HTR-8/SVneo (cell line): ENCODE measurements at regions not wholly inside any gene's neighbourhood (a gene's known extent, or its start where the extent isn't known, plus 50 kb on each side); places are given as distances from the start of the nearest gene placed in this dataset.
"Not testable (repeated sequence)": the region's sequence is repeated elsewhere in the genome, so short reads cannot be mapped to it uniquely, and the experiment has no call there.

Experiments
- DNase-seq: peaks from one replicate; pipeline ENCODE4 v3.0.0; 2011; ENCODE audit warnings: low spot score, mixed read lengths; ENCODE audit not compliant: insufficient read length
- FAIRE-seq: peaks from 2 replicates; lab custom pipeline; 2011; peaks lifted over from hg19 to GRCh38; lab: Jason Lieb, UNC

- DNase-seq, result no peak
- no peak for FAIRE-seq
Measured at GRCh38 chr16:8458481-8459046, 131.7 kb downstream of the TMEM114 start.

DNA sequence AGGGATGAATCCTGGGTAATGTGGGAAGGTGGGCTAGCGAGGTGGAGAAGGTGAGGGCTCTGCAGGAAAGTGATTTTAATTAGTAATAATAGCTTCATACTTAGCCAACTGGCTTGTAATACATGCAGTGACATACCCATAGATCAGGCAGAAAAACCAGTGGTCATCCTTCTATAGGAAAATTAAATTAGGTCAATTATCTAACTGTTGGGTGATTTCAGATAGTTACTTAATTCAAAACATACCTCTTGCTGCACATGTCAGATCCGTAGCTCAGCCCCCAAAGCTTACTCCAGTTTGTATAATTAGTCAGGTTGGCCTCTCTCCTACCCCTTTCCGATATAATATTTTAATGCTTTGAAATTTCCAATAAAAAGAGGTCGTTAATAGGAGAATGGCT is 137.0 kb downstream of the TMEM114 start:
- FAIRE-seq (no peak), DNase-seq (no peak)

DNA sequence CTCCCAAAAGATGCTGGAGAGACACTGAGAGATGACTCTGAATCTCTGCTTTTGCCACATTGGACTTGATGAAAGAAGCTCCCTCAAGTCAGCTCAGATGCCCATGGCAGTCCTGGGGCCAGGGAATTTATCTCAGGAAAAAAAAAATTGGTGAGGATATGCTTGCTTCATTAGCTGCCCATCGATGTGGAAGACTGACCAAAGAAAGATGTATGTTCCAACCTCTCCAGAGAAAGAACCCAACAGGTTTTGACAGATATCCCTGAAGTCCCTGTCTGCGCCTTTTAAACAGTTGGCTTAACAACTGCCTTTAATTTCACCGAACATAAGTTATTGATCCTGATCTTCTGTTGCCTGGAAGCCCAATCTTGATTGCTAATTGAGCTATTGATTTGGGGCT is 137.4 kb downstream of the TMEM114 start:
- FAIRE-seq (no peak), DNase-seq (no peak)

DNA sequence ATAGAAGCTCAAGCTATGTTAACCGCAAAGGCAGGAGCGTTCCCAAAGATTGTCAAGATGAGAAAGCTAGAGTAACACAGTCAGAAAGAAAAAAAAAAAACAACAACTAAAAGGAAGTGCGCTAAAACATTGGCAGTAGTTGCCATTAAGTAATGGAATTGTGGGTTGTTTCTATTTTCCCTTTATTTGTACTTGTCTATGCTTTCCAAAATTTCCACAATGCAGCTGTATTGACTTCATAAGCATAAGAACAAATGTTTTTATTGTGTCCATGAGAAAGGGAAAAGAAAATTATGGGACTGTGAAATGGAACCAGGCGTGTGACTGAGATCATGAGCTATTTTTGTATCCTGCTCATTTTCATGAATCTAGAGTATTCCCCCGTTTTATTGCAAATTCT is 153.4 kb downstream of the TMEM114 start:
- no peak for DNase-seq
- FAIRE-seq, result no peak

DNA sequence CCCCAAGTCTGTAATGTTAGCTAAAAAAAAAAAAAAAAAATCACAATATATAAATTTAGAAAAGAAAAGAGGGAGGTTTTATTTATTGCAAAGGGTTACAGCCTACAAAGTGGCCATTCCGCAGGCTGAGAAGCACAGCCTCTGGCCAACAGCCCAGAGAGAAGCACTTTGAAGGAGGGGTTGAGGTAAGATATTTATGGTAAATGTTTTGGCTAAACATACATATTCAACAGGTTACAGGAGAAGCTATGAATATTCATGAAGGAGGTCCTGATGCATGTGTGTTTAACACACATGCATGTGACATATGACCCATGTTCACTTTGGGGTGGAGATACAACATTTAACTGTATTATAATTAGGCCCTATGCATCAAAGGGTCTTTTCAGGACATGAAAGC is 158.5 kb downstream of the TMEM114 start:
- FAIRE-seq, result no peak
- no peak for DNase-seq

GRCh38 chr16:8430401-8430800 is 159.9 kb downstream of the TMEM114 start:
- FAIRE-seq (no peak), DNase-seq (no peak)

DNA sequence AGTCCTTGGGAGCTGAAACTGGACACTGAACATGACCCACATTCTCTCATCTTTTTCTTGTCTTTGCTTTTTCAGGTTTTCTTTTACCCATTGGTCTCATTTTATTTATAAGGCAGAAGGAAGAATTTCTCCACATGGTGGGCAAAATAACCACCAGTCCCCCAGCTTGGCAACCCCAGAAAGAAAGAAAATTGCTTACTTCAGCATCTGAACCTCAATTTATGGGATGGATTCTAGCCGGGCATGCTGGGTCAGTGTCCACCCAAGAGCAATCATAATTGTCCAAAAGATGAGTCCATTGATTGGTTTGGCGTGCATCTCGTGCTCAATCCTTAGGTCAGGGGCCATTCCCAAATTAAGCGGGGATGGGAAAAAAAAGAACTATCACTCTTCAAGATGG is 163.7 kb downstream of the TMEM114 start:
- FAIRE-seq (no peak), DNase-seq (no peak)

DNA sequence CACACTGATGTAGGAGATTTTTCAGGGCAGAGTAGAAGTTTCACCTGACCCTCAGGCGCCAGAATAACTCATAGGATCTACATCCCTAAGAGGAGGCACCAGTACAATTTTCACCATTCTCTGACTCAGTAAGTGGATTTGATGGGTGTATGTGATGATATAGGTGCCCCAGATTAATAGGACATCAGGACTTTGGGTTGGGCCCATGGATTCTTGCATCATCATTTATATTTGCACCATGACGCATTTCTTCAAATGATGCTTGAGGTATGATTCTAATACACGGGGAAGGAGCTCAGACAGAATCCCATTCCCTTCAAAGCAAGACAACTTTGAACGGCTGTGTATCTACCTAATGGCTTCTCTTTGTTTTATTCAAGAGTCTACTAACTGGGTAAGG is 173.2 kb downstream of the TMEM114 start:
- DNase-seq (no peak), FAIRE-seq (no peak)

GRCh38 chr16:8408855-8409567 is 181.3 kb downstream of the TMEM114 start:
- no peak for DNase-seq

GRCh38 chr16:8407351-8407750 is 183.0 kb downstream of the TMEM114 start:
- DNase-seq, result no peak
- no peak for FAIRE-seq

More at GRCh38 chr16:8408855-8409567, 181.3 kb downstream of the TMEM114 start:
- no peak for FAIRE-seq

DNA sequence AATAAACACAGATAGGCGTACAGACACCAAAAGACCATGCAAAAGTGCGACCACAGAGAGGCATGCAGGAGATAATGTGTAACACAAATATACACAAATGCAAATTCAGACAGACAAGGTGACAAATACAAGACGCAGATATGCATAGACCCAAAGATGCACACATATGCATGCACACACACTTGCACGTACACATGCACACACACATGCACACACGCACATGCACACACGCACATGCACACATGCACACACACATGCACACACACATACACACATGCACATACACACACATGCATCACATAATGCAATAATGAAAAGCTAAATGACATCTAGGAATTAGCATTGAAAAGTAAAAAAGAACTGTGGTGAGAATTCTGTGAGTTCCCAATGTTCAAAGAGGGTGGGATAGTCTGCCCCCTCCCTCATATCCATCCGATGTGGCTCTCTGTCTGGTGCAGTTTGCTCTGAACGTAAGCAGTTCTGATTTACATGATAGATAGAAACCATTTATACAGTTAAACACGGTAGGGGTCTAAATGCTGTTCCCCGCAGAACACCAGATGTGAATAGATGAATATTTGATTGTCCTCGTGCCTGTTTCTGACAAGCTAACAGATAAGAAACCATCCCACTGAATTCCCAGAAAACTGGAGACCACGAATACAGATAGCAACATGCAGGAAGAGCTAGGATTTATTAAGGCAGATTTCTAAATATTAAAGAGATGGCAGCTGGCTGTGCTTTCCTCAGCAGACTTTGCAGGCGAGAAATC is 186.1 kb downstream of the TMEM114 start:
- FAIRE-seq, result peak; percentile 96
- DNase-seq, result no peak

- DNase-seq, result no peak
- no peak for FAIRE-seq
Measured at GRCh38 chr16:8402981-8403843, 187.1 kb downstream of the TMEM114 start.

DNA sequence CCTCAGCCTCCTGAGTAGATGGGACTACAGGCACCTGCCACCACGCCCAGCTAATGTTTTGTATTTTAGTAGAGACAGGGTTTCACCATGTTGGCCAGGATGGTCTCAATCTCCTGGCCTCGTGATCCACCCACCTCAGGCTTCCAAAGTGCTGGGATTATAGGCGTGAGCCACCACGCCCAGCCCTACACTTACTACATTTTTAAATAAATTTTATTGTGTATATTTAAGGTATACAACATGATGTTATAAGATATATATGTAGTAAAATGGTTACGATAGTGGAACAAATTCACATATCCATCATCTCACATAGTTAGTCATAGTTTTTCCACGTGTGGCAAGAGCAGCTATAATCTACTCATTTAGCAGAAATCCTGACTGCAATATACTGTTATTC is 189.6 kb downstream of the TMEM114 start:
- FAIRE-seq, DNase-seq: not testable (repeated sequence)

GRCh38 chr16:8398548-8398947 is 191.8 kb downstream of the TMEM114 start:
- FAIRE-seq, result no peak
- no peak for DNase-seq

GRCh38 chr16:8397223-8397622 is 193.1 kb downstream of the TMEM114 start:
- FAIRE-seq, result no peak

GRCh38 chr16:8396463-8396862 is 193.8 kb downstream of the TMEM114 start:
- DNase-seq (no peak), FAIRE-seq (no peak)

More at GRCh38 chr16:8397223-8397622, 193.1 kb downstream of the TMEM114 start:
- DNase-seq, result no peak

DNA sequence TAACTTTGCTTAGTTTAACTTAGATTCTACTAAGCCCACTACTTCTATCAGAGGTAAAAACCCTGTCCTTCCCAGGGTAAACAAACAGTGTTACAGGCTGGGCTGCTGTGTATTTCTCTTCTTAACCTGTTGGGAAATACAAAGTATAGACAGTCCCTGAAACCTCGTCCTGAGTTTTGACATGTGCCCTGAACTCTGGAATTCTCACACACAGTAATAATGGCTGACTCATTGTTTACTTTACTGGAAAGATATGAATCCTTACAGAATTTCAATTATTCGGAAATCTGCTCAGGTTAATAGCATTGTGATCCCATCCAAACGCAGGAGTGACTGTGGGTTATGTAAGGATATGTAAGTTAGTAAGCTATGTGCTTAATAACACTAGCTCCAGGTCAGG is 199.1 kb downstream of the TMEM114 start:
- FAIRE-seq (no peak), DNase-seq (no peak)

DNA sequence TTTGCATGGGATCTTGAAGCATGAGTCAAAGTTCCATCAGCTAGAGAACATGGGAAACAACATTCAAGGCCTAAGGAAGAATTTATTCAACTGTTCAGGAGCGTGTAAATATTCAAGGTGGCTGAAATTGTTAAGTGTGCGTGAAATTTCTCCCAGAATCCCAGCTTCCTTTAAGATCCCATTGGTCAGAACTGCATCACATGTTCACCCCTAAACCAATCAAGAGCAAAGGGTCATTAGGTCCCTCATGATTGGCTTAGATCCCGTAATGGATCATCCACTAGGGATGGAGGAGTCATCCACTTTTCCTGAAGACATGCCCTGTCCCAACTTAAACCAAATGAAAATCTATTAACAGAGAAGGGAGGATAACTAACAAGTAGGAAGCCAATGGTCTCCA is 201.6 kb downstream of the TMEM114 start:
- no peak for FAIRE-seq

DNA sequence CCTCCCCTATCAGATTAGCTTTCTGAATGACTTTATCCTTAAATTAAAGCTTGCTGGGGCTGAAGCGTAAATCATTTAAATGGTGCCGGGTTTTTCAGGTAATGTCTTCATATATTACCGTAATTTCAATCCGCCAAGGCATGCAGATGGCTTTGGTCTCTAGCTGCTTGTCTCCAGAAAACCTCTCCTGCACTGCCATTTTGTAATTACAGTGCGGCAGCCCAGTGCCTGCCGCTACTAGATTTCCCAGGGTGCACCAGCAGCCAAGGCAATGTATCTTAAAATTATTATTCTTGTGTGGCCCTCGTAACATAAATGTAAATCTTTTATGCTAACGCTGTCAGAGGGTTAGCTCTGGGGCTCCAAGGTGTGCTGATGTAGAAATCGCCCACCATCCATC is 208.5 kb downstream of the TMEM114 start:
- DNase-seq (no peak), FAIRE-seq (no peak)

More for the DNA sequence above, 201.6 kb downstream of the TMEM114 start:
- DNase-seq, result no peak

GRCh38 chr16:8380311-8380710 is 210.0 kb downstream of the TMEM114 start:
- FAIRE-seq, result no peak

More at GRCh38 chr16:8380311-8380710, 210.0 kb downstream of the TMEM114 start:
- no peak for DNase-seq
